ENCODE measurements at regions not wholly inside any gene's neighbourhood (a gene's known extent, or its start where the extent isn't known, plus 50 kb on each side); places are given as distances from the start of the nearest gene placed in this dataset.
"Not testable (repeated sequence)": the region's sequence is repeated elsewhere in the genome, so short reads cannot be mapped to it uniquely, and the experiment has no call there.

DNA sequence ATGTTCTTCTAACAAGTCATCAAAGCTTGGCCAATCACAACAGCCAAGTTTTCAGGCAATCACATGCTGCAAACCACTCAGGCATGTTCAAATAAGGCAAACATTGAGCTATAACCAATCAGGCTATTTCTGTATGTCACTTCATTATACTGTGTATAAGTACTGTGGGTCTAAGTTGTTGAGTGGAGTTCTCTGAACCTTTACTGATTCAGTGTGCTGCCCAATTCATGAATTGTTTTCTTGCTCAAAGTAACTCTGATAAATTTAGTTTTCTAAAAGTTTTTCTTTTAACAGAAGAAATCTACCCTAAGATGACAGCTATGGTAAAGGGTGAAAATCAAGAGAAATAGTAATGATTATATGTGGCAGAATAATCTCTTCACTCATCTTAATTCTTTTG, 805.4 kb upstream of the NUDT12 start:
- DNase-seq = no peak
- Histone ChIP-seq H3K36me3 (no peaks in the 10 kb centered on the region), H3K4me3 (no peak overlapping the region), H3K27me3 (no peaks in the 10 kb centered on the region), H3K9me3 (peaks cover 2% of the 10 kb centered on the region; the same call in 1 of the 2 replicates)

GRCh38 chr5:104363567-104363966, 801.0 kb upstream of the NUDT12 start:
- H3K36me3 ChIP-seq = no peaks in the 10 kb centered on the region
- peaks cover 2% of the 10 kb centered on the region; the same call in 1 of the 2 replicates for H3K9me3 ChIP-seq
- DNase-seq = no peak
- H3K27me3 ChIP-seq = no peaks in the 10 kb centered on the region
- H3K4me3 ChIP-seq = peak overlapping the region; percentile 26

- Histone ChIP-seq H3K4me3 (no peak overlapping the region), H3K9me3 (0 out of 2 replicates have a peak, but pooled peaks cover 2% of the 10 kb centered on the region), H3K27me3 (no peaks in the 10 kb centered on the region), H3K36me3 (no peaks in the 10 kb centered on the region)
- DNase-seq = no peak
Measured at GRCh38 chr5:104361932-104362331, 799.3 kb upstream of the NUDT12 start.

DNA sequence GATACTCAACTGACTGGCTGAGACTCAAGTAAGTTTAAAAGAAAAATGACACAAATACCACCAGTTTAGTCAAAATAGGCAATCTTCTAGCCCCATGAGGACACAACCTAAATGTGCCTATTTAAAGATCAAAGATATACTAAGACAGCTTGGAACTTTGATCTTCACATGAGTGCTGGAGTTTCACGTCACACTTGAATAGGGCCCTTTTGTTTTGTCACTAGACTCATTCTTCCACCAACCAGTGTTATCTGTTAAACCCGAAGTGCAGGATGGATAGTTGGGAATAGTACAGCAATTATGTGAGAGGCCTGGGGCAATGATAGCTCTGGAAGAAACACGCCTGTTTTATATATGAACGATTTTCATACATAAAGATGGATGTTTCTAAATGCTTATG, 792.8 kb upstream of the NUDT12 start:
- no peaks in the 10 kb centered on the region for H3K9me3 ChIP-seq
- no peaks in the 10 kb centered on the region for H3K27me3 ChIP-seq
- DNase-seq = no peak
- H3K36me3 ChIP-seq = no peaks in the 10 kb centered on the region
- no peak overlapping the region for H3K4me3 ChIP-seq

DNA sequence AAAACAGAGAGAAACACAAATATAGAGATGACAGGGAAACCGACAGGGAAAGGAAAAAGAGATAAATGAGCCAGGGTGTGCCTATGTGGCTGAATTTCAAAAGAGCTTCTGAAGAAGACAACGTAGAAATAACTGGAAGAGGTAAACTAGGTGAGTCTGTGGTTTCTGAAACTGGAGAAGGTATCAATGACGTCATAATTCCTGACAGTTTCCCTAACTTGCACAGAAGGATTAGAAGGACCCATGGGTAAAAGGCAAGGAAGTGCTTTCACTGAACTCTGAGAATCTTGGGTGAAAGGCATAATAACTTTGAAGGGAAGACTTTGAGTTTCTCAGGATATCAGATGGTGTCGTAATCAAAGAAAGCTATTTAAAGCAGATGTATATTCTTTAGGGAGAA, 790.8 kb upstream of the NUDT12 start:
- H3K27me3 ChIP-seq = no peaks in the 10 kb centered on the region
- no peaks in the 10 kb centered on the region for H3K36me3 ChIP-seq
- H3K9me3 ChIP-seq = no peaks in the 10 kb centered on the region
- H3K4me3 ChIP-seq = no peak overlapping the region
- no peak for DNase-seq

DNA sequence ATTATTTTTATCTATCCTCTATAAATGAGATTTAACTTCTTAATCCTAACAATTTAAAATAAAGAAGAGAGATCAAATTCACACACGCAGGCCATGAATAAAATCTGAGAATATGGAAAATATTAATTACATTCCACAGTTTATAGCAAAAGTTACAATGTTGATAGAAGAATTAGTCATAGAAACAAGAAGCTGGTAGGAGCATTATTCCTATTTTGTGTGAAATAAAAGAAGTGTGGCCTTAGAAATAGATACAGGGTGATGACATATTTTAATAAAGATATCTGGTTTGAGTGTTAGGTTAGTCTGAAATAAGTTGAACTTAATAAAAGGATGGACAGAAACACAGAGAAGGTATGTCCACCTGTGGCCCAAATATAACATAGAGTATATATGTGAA, 790.4 kb upstream of the NUDT12 start:
- Histone ChIP-seq H3K4me3 (no peak overlapping the region), H3K27me3 (no peaks in the 10 kb centered on the region), H3K9me3 (no peaks in the 10 kb centered on the region), H3K36me3 (no peaks in the 10 kb centered on the region)
- no peak for DNase-seq

DNA sequence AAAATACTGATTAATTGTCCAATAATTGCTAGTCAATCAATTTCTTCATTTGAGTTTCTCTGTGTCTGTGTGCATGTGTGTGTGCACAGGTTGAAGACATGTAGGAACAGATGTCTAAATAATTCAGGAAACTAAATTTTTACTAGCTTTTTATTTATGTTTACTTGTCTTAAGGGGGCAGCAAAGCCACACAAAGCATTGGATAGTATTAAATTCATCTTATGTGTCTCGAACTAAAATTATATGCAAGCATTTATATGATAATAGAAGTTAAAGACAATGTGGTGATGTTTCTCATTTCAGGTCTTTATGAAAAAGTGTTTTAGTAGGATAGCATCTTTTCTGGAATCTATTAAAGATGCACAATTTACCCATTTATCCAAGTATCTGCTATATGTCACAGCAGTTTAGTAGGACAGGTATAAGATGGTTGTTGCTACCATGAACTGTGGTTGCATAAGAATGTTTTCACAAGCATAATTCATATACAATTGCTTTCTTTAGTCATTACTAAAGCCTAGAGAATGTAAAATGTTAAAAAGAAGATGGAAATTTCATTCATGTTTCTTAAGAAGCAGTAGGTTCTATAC, 784.6 kb upstream of the NUDT12 start:
- H3K4me3 ChIP-seq = no peak overlapping the region
- no peak for DNase-seq
- H3K27me3 ChIP-seq = no peaks in the 10 kb centered on the region
- H3K9me3 ChIP-seq = no peaks in the 10 kb centered on the region
- no peaks in the 10 kb centered on the region for H3K36me3 ChIP-seq

DNA sequence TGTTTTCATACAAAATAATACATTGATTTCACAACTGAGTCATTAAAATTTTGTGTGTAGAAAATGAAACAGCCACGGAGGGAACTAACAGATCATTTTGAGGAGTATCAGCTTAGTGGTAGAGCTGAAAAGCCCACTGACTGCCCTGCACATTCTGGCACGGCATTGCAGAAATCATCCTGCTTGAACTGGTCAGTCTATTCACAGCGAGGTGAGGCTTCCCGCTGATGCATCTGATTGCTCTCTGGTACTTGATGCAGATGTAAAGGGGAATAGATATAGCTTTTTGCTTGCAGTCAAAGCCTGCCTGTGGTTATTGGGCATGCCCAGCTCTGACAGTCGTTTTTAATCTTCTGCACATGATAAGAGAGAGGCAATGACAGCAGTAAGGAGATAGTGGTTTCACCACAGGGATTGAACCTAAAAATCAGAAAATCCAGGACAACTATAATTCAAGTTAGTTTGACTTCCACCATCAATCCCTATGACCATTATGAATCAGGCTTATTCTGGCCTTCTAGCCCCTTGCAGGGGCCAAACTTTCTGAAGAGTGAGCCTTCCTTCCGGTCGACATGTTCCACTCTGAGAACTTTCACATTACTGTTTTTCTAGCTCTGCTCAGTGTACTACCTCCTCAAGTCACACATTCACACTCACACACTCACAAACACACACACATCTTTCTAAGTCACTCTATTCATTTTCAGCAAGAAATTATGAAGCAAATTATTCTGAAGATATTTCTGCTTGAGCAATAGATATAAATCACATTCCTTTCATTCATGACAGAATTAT, 782.8 kb upstream of the NUDT12 start:
- H3K4me3 ChIP-seq = peak overlapping the region; percentile 15
- peak; percentile 48 for DNase-seq

DNA sequence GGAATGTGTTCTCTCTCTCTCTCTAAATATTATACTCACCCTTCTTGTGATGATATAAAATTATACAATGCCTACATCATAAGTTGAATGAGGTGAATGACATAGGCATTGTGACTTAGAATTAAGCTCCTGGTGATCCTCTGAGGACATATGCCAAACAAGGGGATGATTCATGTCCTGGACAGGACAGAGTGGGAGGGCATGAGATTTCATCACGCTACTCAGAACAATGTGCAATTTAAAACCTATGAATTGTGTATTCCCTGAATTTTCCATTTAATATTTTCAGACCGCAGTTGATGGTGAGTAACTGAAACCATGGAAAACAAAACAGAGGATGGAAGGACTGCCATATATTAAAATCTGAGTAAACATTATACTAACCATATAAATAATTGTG, 782.2 kb upstream of the NUDT12 start:
- peak; percentile 61 for DNase-seq

More for the DNA sequence above, 782.8 kb upstream of the NUDT12 start:
- H3K36me3 ChIP-seq = no peaks in the 10 kb centered on the region
- no peaks in the 10 kb centered on the region for H3K9me3 ChIP-seq
- H3K27me3 ChIP-seq = no peaks in the 10 kb centered on the region

DNA sequence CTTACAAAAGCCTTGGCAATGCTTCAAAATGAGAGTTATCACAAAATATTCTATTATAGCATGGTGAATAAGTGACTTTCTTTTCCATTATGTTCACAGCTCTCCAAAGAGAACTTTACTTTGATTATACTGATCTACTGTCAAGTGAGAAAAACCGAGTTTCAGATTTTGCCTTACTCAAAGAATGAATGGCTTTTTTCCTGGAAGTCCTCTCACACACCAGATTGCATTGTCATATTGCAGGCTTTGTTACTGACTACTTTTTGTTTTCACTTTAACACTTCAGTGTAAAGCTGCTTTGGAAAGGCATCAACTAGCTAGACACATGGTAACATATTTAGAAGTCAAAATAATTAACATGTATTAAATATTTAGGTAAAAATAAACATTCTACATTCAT, 765.2 kb upstream of the NUDT12 start:
- H3K27me3 ChIP-seq = no peaks in the 10 kb centered on the region
- no peaks in the 10 kb centered on the region for H3K36me3 ChIP-seq
- H3K9me3 ChIP-seq = no peaks in the 10 kb centered on the region
- H3K4me3 ChIP-seq = no peak overlapping the region
- DNase-seq = no peak

More for the DNA sequence above, 782.2 kb upstream of the NUDT12 start:
- Histone ChIP-seq H3K4me3 (peak overlapping the region; percentile 15), H3K9me3 (no peaks in the 10 kb centered on the region), H3K36me3 (no peaks in the 10 kb centered on the region), H3K27me3 (no peaks in the 10 kb centered on the region)

GRCh38 chr5:104326966-104327365, 764.4 kb upstream of the NUDT12 start:
- Histone ChIP-seq H3K9me3 (no peaks in the 10 kb centered on the region), H3K4me3 (no peak overlapping the region), H3K27me3 (no peaks in the 10 kb centered on the region), H3K36me3 (no peaks in the 10 kb centered on the region)
- no peak for DNase-seq

DNA sequence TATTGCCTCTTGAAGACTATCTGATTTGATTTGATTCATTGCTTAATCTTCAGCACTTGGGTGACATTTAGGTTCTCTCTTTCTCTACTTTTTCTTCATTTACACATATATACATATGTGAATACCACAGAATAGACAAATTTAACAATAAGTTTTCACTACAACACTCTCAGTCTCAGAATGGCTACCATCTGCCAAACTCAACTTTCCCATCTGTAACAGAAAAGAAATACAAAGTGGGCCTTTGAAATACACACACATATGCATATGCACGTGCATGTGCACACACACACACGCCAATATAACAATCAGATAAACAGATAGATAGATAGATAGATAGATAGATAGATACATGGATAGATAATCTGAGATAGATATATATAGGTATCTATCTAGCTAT, 762.8 kb upstream of the NUDT12 start:
- no peak for DNase-seq
- H3K27me3 ChIP-seq = no peaks in the 10 kb centered on the region
- H3K4me3 ChIP-seq = no peak overlapping the region
- no peaks in the 10 kb centered on the region for H3K36me3 ChIP-seq
- no peaks in the 10 kb centered on the region for H3K9me3 ChIP-seq

GRCh38 chr5:104316676-104317075, 754.1 kb upstream of the NUDT12 start:
- not testable (repeated sequence) for H3K4me3 ChIP-seq, DNase-seq, H3K9me3 ChIP-seq, H3K36me3 ChIP-seq, H3K27me3 ChIP-seq

GRCh38 chr5:104312481-104312880, 749.9 kb upstream of the NUDT12 start:
- Histone ChIP-seq H3K4me3 (no peak overlapping the region), H3K36me3 (no peaks in the 10 kb centered on the region), H3K27me3 (no peaks in the 10 kb centered on the region), H3K9me3 (no peaks in the 10 kb centered on the region)
- no peak for DNase-seq

DNA sequence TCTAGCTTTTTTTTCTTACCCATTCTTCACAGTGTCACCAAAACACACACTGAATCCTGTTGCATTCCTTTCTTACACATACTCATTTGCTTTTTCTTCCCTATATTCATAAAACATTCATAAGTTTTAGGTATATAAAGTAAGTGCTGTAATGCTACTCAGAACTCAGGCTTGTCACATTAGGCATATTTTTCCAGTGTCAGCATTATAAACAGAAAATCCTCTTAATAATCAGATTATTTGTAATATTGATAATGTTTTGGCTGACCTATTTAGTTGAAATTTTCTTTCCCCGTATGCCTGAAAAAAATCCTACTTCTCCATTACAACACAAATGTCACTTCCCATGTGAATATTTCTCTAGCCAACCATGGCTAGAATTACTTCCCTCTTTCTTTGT, 743.0 kb upstream of the NUDT12 start:
- H3K27me3 ChIP-seq = no peaks in the 10 kb centered on the region
- no peaks in the 10 kb centered on the region for H3K36me3 ChIP-seq
- H3K9me3 ChIP-seq = no peaks in the 10 kb centered on the region
- DNase-seq = no peak
- H3K4me3 ChIP-seq = no peak overlapping the region

- H3K27me3 ChIP-seq = no peaks in the 10 kb centered on the region
- H3K36me3 ChIP-seq = no peaks in the 10 kb centered on the region
- no peak for DNase-seq
- no peaks in the 10 kb centered on the region for H3K9me3 ChIP-seq
- no peak overlapping the region for H3K4me3 ChIP-seq
Measured at GRCh38 chr5:104299998-104300706, 737.6 kb upstream of the NUDT12 start.

DNA sequence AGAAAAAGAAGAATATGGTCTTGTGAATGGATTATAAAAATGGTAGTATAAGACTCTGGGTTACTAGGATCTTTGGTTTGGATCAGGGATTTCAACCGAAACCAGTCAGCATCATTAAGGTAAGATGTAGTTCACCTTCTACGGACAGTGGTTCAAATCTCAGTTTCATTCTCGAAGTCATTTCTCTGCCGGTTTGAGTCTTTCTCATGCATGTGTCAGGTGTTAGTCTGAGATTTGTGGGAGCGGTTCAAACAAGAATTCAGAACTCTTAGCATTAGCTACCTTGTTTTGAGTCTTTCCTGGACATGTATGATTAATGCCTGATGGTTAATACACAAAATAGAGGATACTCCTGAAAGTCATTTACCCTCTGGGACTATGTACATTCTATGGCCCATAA, 735.9 kb upstream of the NUDT12 start:
- Histone ChIP-seq H3K4me3 (no peak overlapping the region), H3K36me3 (no peaks in the 10 kb centered on the region), H3K27me3 (no peaks in the 10 kb centered on the region), H3K9me3 (no peaks in the 10 kb centered on the region)
- DNase-seq = no peak

DNA sequence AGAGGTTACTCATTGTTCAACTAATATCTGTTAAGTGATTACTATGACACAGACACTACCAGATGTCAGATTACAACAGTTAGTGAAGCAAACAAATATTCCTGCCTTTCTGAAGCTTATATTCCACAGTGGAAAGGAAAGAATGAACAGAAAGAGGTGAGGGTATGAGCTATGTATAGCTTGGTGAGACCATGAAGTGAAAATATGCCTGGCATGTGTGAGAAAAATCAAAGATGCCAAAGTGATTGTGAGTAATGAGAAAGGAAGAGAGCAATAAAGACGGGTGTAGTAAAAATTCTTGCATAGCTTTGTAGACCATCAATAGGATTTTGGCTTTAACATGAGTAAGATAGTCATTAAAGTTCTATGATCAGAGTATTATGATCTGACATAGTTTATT, 734.5 kb upstream of the NUDT12 start:
- Histone ChIP-seq H3K9me3 (no peaks in the 10 kb centered on the region), H3K36me3 (no peaks in the 10 kb centered on the region), H3K27me3 (no peaks in the 10 kb centered on the region), H3K4me3 (no peak overlapping the region)
- no peak for DNase-seq

Data from MG63 (cell line).